H1 (cell line): ENCODE measurements at regions not wholly inside any gene's neighbourhood (a gene's known extent, or its start where the extent isn't known, plus 50 kb on each side); places are given as distances from the start of the nearest gene placed in this dataset.

ENCODE experiments used
- CTCF ChIA-PET: fragments of 300-600 bp; sonication (Branson Sonifier 250); formaldehyde crosslinking; loops from one replicate; lab custom pipeline; 2021; ENCODE audit not compliant: partially characterized antibody; lab: Charles Lee
- POLR2A ChIA-PET: fragments of 300-600 bp; sonication (Branson Sonifier 250); formaldehyde crosslinking; loops from one replicate; lab custom pipeline; 2021; ENCODE audit warnings: inconsistent platforms; ENCODE audit not compliant: partially characterized antibody; lab: Charles Lee
- DNase-seq, 2 experiments: peaks; one replicate each; pipeline versions ENCODE4 v3.0.0 to v3.0.0-alpha.2; 2010 to 2022; ENCODE audit warnings: low spot score in 2 of 2, low read depth in 1 of 2, mixed read lengths in 1 of 2
- FAIRE-seq: peaks from 2 replicates; lab custom pipeline; 2011; peaks lifted over from hg19 to GRCh38; lab: Jason Lieb, UNC
- H2AFZ ChIP-seq: 2 replicates; pipeline ENCODE4 v1.8.1; 2012; ENCODE audit warnings: low read length, inconsistent platforms
- H2AK5ac ChIP-seq: 2 replicates; pipeline ENCODE4 v1.6.1; 2013; ENCODE audit warnings: low read depth, low read length
- H2BK120ac ChIP-seq: replicated peaks from 2 replicates; pipeline ENCODE3; 2013; ENCODE audit warnings: low read depth, low read length, inconsistent platforms
- H2BK12ac ChIP-seq: 2 replicates; pipeline ENCODE4 v1.6.1; 2013; ENCODE audit warnings: low read depth, low read length
- H2BK15ac ChIP-seq: 2 replicates; pipeline ENCODE4 v1.6.1; 2013; ENCODE audit warnings: low read length
- H2BK20ac ChIP-seq: 2 replicates; pipeline ENCODE4 v1.6.1; 2013; ENCODE audit warnings: low read length
- H2BK5ac ChIP-seq: 2 replicates; pipeline ENCODE4 v1.6.1; 2013; ENCODE audit warnings: low read depth, low read length
- H3K14ac ChIP-seq: 2 replicates; pipeline ENCODE4 v1.6.1; 2013; ENCODE audit warnings: inconsistent platforms; ENCODE audit not compliant: insufficient read length
- H3K18ac ChIP-seq: 2 replicates; pipeline ENCODE4 v1.6.1; 2013; ENCODE audit warnings: low read length; ENCODE audit errors: extremely low read depth
- H3K23ac ChIP-seq: 2 replicates; pipeline ENCODE4 v1.6.1; 2013; ENCODE audit warnings: inconsistent platforms; ENCODE audit not compliant: insufficient read length
- H3K23me2 ChIP-seq: 2 replicates; pipeline ENCODE4 v1.6.1; 2013; ENCODE audit warnings: low read depth, low read length
- H3K27ac ChIP-seq: 2 replicates; pipeline ENCODE4 v1.6.1; 2011; ENCODE audit warnings: low read depth, low read length, inconsistent platforms
- H3K27me3 ChIP-seq, 4 experiments: replicated peaks in 1 of 4; 1 replicate in 1 of 4; 2 replicates in 3 of 4; pipeline versions ENCODE4 v1.6.1 to v1.8.1; 2011 to 2013; ENCODE audit warnings: low read length in 3 of 4, mild to moderate bottlenecking in 3 of 4, inconsistent platforms in 2 of 4, mixed read lengths in 2 of 4, moderate library complexity in 1 of 4; ENCODE audit not compliant: control insufficient read depth in 3 of 4, insufficient read depth in 3 of 4; ENCODE audit errors: extremely low read depth in 1 of 4
- H3K36me3 ChIP-seq, 4 experiments: 2 replicates each; pipeline versions ENCODE4 v1.6.1 to v1.8.1; 2011 to 2013; ENCODE audit warnings: mild to moderate bottlenecking in 4 of 4, low read length in 3 of 4, moderate library complexity in 2 of 4, control low read depth in 1 of 4, inconsistent platforms in 1 of 4; ENCODE audit not compliant: insufficient read depth in 4 of 4, control insufficient read depth in 2 of 4
- H3K4ac ChIP-seq: replicated peaks from 2 replicates; pipeline ENCODE3; 2013; ENCODE audit warnings: low read length, low read depth, mixed read lengths, inconsistent platforms; ENCODE audit not compliant: insufficient read length
- H3K4me1 ChIP-seq, 4 experiments: replicated peaks in 1 of 4; 1 replicate in 1 of 4; 2 replicates in 3 of 4; pipeline versions ENCODE4 v1.6.1 to v1.8.1; 2011 to 2013; ENCODE audit warnings: low read length in 3 of 4, inconsistent platforms in 2 of 4, mixed read lengths in 1 of 4; ENCODE audit not compliant: insufficient read depth in 4 of 4, control insufficient read depth in 3 of 4
- H3K4me2 ChIP-seq, 2 experiments: 2 replicates each; pipeline versions ENCODE4 v1.6.1 to v1.8.1; 2011 to 2013; ENCODE audit warnings: low read depth in 2 of 2, low read length in 2 of 2, control low read depth in 1 of 2, inconsistent platforms in 1 of 2, mild to moderate bottlenecking in 1 of 2; ENCODE audit not compliant: insufficient read depth in 1 of 2
- H3K4me3 ChIP-seq, 4 experiments: fragments of 200-600, 300-600 bp in 1 of 4; sonication (generic), shearing (Covaris generic), sonication (Bioruptor Twin) in 1 of 4; 2 replicates each; pipeline versions ENCODE4 v1.5.1 to v1.8.1; 2011 to 2016; ENCODE audit warnings: low read length in 4 of 4, low read depth in 3 of 4, control low read depth in 2 of 4, inconsistent platforms in 2 of 4, mild to moderate bottlenecking in 2 of 4, mixed read lengths in 1 of 4, moderate library complexity in 1 of 4; ENCODE audit not compliant: insufficient read depth in 2 of 4; ENCODE audit errors: extremely low read depth in 1 of 4
- H3K56ac ChIP-seq: replicated peaks from 2 replicates; pipeline ENCODE3; 2013; ENCODE audit warnings: low read depth, mild to moderate bottlenecking, mixed read lengths, low read length, inconsistent platforms; ENCODE audit not compliant: insufficient read length
- H3K79me1 ChIP-seq: 2 replicates; pipeline ENCODE4 v1.6.1; 2013; ENCODE audit warnings: low read depth, low read length, control low read depth
- H3K79me2 ChIP-seq, 2 experiments: 2 replicates each; pipeline versions ENCODE4 v1.6.1 to v1.8.1; 2012 to 2013; ENCODE audit warnings: low read length in 2 of 2, mild to moderate bottlenecking in 2 of 2, inconsistent platforms in 1 of 2; ENCODE audit not compliant: insufficient read depth in 2 of 2, control insufficient read depth in 1 of 2
- H3K9ac ChIP-seq, 4 experiments: replicated peaks in 1 of 4; 1 replicate in 1 of 4; 2 replicates in 3 of 4; pipeline versions ENCODE4 v1.6.1 to v1.8.1; 2011 to 2013; ENCODE audit warnings: low read depth in 3 of 4, low read length in 3 of 4, control low read depth in 2 of 4, mild to moderate bottlenecking in 2 of 4, moderate library complexity in 2 of 4, inconsistent platforms in 1 of 4; ENCODE audit errors: extremely low read depth in 1 of 4
- H3K9me3 ChIP-seq, 2 experiments: 2 replicates each; pipeline versions ENCODE4 v1.6.1 to v1.8.1; 2012 to 2013; ENCODE audit warnings: mild to moderate bottlenecking in 2 of 2, moderate library complexity in 2 of 2, control low read depth in 1 of 2, inconsistent platforms in 1 of 2, low read depth in 1 of 2, low read length in 1 of 2, mixed read lengths in 1 of 2; ENCODE audit not compliant: insufficient read depth in 2 of 2
- H4K20me1 ChIP-seq, 2 experiments: replicated peaks in 1 of 2; 2 replicates each; pipeline versions ENCODE3 to v1.8.1; 2011 to 2013; ENCODE audit warnings: inconsistent platforms in 2 of 2, low read length in 2 of 2, mild to moderate bottlenecking in 1 of 2; ENCODE audit not compliant: insufficient read depth in 2 of 2, control insufficient read depth in 1 of 2
- H4K5ac ChIP-seq: 2 replicates; pipeline ENCODE4 v1.6.1; 2013; ENCODE audit warnings: low read length, low read depth, mixed read lengths, inconsistent platforms; ENCODE audit not compliant: insufficient read length
- H4K8ac ChIP-seq: 2 replicates; pipeline ENCODE4 v1.8.0; 2013; ENCODE audit warnings: mild to moderate bottlenecking, moderate library complexity, low read length, inconsistent platforms; ENCODE audit not compliant: insufficient read depth; ENCODE audit errors: extremely low read depth
- H4K91ac ChIP-seq: replicated peaks from 2 replicates; pipeline ENCODE3; 2013; ENCODE audit warnings: low read length, mixed read lengths, inconsistent platforms; ENCODE audit not compliant: insufficient read length
- WGBS, 2 experiments: shearing (Covaris generic) in 1 of 2; methylation state at CpG; one replicate each; pipeline versions ENCODE4 v1.1.6 to v1.1.7; 2013 to 2015; ENCODE audit warnings: low lambda C conversion rate in 2 of 2, mixed read lengths in 2 of 2, inconsistent platforms in 1 of 2, low coverage in 1 of 2, missing lambda C conversion rate in 1 of 2; ENCODE audit not compliant: insufficient replicate concordance in 2 of 2, insufficient coverage in 1 of 2, insufficient read length in 1 of 2; ENCODE audit errors: extremely low coverage in 1 of 2, missing lambda C conversion rate in 1 of 2; 5-methylcytosine and 5-hydroxymethylcytosine counted together
- TF ChIP-seq, protein P1 (sequence below): IDR thresholded peaks from 2 replicates; pipeline ENCODE4 v1.6.1; 2012; ENCODE audit warnings: inconsistent platforms

DNA sequence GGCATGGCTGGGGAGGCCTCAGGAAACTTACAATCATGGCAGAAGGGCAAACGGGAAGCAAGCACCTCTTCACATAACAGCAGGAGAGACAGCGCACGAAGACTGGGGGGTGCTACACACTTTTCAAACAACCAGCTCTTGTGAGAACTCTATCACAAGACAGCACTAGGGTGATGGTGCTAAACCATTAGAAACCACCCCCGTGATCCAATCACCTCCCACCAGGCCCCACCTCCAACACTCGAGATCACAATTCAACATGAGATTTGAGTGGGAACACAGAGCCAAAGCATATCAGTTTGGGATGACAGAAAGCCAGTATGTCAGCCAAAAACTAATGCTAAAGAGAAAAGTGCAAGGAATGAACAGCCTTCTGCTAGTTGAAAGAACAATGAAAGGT lies 309.8 kb upstream of the CCDC54 start:
- ChIA-PET POLR2A (no interaction called here), CTCF (interaction anchor here (1.6 kb wide), 1 partner anchor 336 kb away, joined by 3 read pairs; no protein-coding TSS in a partner anchor)
- Histone ChIP-seq H3K4me3 (no peak overlapping the region), H4K8ac (no peak overlapping the region), H2BK5ac (no peak overlapping the region), H3K79me2 (no peaks in the 10 kb centered on the region), H3K56ac (no peak overlapping the region), H3K27me3 (no peaks in the 10 kb centered on the region), H3K9me3 (no peaks in the 10 kb centered on the region), H3K14ac (no peak overlapping the region), H3K23me2 (no peaks in the 10 kb centered on the region), H3K4ac (no peak overlapping the region), H3K36me3 (no peaks in the 10 kb centered on the region), H3K27ac (no peak overlapping the region), H3K4me1 (peaks cover 0 to 8% (median 2%) of the 10 kb centered on the region in 4 experiments; a peak in 5 of 7 replicates), H3K23ac (no peak overlapping the region), H2BK12ac (no peak overlapping the region), H4K20me1 (no peaks in the 10 kb centered on the region), H3K9ac (no peak overlapping the region), H3K4me2 (no peak overlapping the region), H2BK15ac (no peak overlapping the region), H3K18ac (no peak overlapping the region), H2AK5ac (no peak overlapping the region), H2BK120ac (no peak overlapping the region), H4K5ac (no peak overlapping the region), H2AFZ (no peak overlapping the region), H4K91ac (no peak overlapping the region), H3K79me1 (no peaks in the 10 kb centered on the region), H2BK20ac (no peak overlapping the region)
- DNase-seq, result no peak
- 88% methylated on average over 5 of the region's 5 CpGs; no CpG with 5 or more reads in 1 of the 2 experiments for WGBS, 2 experiments
- FAIRE-seq, result no peak
- TF ChIP-seq, protein P1, sequence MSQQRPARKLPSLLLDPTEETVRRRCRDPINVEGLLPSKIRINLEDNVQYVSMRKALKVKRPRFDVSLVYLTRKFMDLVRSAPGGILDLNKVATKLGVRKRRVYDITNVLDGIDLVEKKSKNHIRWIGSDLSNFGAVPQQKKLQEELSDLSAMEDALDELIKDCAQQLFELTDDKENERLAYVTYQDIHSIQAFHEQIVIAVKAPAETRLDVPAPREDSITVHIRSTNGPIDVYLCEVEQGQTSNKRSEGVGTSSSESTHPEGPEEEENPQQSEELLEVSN, result no peak
